ENCODE measurements at regions not wholly inside any gene's neighbourhood (a gene's known extent, or its start where the extent isn't known, plus 50 kb on each side); places are given as distances from the start of the nearest gene placed in this dataset.

DNA sequence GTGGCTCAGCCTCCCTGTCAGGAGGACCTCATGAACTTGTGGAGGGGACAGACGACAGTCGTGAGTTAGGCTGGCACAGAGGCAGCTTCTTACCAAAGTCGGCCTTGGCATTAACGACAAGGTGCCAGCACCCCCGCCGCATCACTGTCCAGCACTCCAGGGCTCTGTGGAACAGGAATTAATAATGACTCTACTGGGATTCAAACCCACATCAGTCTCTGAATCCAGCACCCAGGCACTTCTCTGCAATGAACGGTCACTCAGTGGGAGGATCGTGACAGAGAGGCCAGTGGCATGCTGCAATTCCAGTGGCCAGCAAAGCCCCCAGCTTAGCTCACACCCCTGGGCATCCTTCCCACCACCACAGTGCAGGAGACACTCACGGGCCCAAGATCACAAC is 263.3 kb upstream of the ADAMTS16 start:
- TF ChIP-seq EZH2 (IDR thresholded peaks at IDR 0.05; ENCODE audit: borderline replicate concordance, insufficient read depth, low read depth, low read length, poor library complexity, severe bottlenecking), result no peak
- TF ChIP-seq, protein P1, sequence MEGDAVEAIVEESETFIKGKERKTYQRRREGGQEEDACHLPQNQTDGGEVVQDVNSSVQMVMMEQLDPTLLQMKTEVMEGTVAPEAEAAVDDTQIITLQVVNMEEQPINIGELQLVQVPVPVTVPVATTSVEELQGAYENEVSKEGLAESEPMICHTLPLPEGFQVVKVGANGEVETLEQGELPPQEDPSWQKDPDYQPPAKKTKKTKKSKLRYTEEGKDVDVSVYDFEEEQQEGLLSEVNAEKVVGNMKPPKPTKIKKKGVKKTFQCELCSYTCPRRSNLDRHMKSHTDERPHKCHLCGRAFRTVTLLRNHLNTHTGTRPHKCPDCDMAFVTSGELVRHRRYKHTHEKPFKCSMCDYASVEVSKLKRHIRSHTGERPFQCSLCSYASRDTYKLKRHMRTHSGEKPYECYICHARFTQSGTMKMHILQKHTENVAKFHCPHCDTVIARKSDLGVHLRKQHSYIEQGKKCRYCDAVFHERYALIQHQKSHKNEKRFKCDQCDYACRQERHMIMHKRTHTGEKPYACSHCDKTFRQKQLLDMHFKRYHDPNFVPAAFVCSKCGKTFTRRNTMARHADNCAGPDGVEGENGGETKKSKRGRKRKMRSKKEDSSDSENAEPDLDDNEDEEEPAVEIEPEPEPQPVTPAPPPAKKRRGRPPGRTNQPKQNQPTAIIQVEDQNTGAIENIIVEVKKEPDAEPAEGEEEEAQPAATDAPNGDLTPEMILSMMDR (IDR thresholded peaks at IDR 0.05), result no peak
